Keratinocyte (primary cell): ENCODE measurements at regions not wholly inside any gene's neighbourhood (a gene's known extent, or its start where the extent isn't known, plus 50 kb on each side); places are given as distances from the start of the nearest gene placed in this dataset.

Source experiments
- DNase-seq: peaks from one replicate; pipeline ENCODE4 v3.0.0-alpha.2; 2011; ENCODE audit warnings: low read depth, missing footprints, low spot score
- FAIRE-seq: peaks from 2 replicates; lab custom pipeline; 2011; peaks lifted over from hg19 to GRCh38; lab: Jason Lieb, UNC
- H2AFZ ChIP-seq: 2 replicates; pipeline ENCODE4 v1.6.0; 2012; ENCODE audit warnings: low read length, control low read depth, inconsistent platforms; ENCODE audit not compliant: control insufficient read depth
- H3K27ac ChIP-seq: 2 replicates; pipeline ENCODE4 v1.5.1; 2011; ENCODE audit warnings: low read length; ENCODE audit not compliant: control insufficient read depth, insufficient read depth
- H3K27me3 ChIP-seq: 3 replicates; pipeline ENCODE4 v1.6.0; 2011; ENCODE audit warnings: low read length; ENCODE audit not compliant: control insufficient read depth, insufficient read depth; ENCODE audit errors: extremely low read depth
- H3K36me3 ChIP-seq, 2 experiments: 2 replicates in 1 of 2; 3 replicates in 1 of 2; pipeline ENCODE4 v1.5.1; 2011; ENCODE audit warnings: low read length in 2 of 2, mild to moderate bottlenecking in 1 of 2; ENCODE audit not compliant: control insufficient read depth in 2 of 2, insufficient read depth in 2 of 2; ENCODE audit errors: extremely low read depth in 1 of 2
- H3K4me1 ChIP-seq: 3 replicates; pipeline ENCODE4 v1.5.1; 2011; ENCODE audit warnings: low read length; ENCODE audit not compliant: control insufficient read depth, insufficient read depth; ENCODE audit errors: extremely low read depth
- H3K4me2 ChIP-seq: 3 replicates; pipeline ENCODE4 v1.6.0; 2011; ENCODE audit warnings: low read depth, low read length; ENCODE audit not compliant: control insufficient read depth, insufficient read depth; ENCODE audit errors: extremely low read depth
- H3K4me3 ChIP-seq, 3 experiments: fragments of 200-600 bp in 1 of 3; sonication (generic) in 1 of 3; 2 replicates in 2 of 3; 3 replicates in 1 of 3; pipeline ENCODE4 v1.5.1; 2011 to 2016; ENCODE audit warnings: low read length in 3 of 3, mild to moderate bottlenecking in 3 of 3, control low read depth in 2 of 3, inconsistent platforms in 1 of 3, low read depth in 1 of 3, mixed read lengths in 1 of 3, mixed run types in 1 of 3, moderate library complexity in 1 of 3; ENCODE audit not compliant: control insufficient read depth in 2 of 3, insufficient read depth in 2 of 3; ENCODE audit errors: extremely low read depth in 1 of 3
- H3K79me2 ChIP-seq: 2 replicates; pipeline ENCODE4 v1.6.0; 2012; ENCODE audit warnings: low read length; ENCODE audit not compliant: control insufficient read depth, insufficient read depth
- H3K9ac ChIP-seq: 3 replicates; pipeline ENCODE4 v1.6.0; 2011; ENCODE audit warnings: low read length; ENCODE audit not compliant: control insufficient read depth, insufficient read depth; ENCODE audit errors: extremely low read depth
- H3K9me1 ChIP-seq: 3 replicates; pipeline ENCODE4 v1.6.0; 2011; ENCODE audit warnings: low read length; ENCODE audit not compliant: control insufficient read depth, insufficient read depth; ENCODE audit errors: extremely low read depth
- H3K9me3 ChIP-seq: 2 replicates; pipeline ENCODE4 v1.5.1; 2012; ENCODE audit warnings: low read depth, low read length; ENCODE audit not compliant: control insufficient read depth
- H4K20me1 ChIP-seq: 3 replicates; pipeline ENCODE4 v1.6.0; 2011; ENCODE audit warnings: low read length; ENCODE audit not compliant: control insufficient read depth, insufficient read depth; ENCODE audit errors: extremely low read depth
- CTCF ChIP-seq, 3 experiments: IDR thresholded peaks in 1 of 3; conservative IDR thresholded peaks in 1 of 3; optimal IDR thresholded peaks in 1 of 3; 2 replicates in 2 of 3; 3 replicates in 1 of 3; pipeline versions ENCODE3 to v1.5.1; 2011; ENCODE audit warnings: low read length in 3 of 3, mild to moderate bottlenecking in 3 of 3, moderate library complexity in 2 of 3, control low read depth in 1 of 3, inconsistent platforms in 1 of 3; ENCODE audit not compliant: insufficient read depth in 2 of 3; ENCODE audit errors: extremely low read depth in 1 of 3
- EZH2 ChIP-seq: IDR thresholded peaks from one replicate; pipeline ENCODE4 v1.6.1; 2012; ENCODE audit warnings: inconsistent platforms, mild to moderate bottlenecking, low read length, moderate library complexity
- dilution Hi-C: fragments of 300-500 bp; cut with MboI; formaldehyde crosslinking; loops from one replicate; pipeline ENCODE4 v1.7.0; 2020; ENCODE audit warnings: low sequenced_read_pairs; ENCODE audit not compliant: extremely low pct_ligation_motif_present

DNA sequence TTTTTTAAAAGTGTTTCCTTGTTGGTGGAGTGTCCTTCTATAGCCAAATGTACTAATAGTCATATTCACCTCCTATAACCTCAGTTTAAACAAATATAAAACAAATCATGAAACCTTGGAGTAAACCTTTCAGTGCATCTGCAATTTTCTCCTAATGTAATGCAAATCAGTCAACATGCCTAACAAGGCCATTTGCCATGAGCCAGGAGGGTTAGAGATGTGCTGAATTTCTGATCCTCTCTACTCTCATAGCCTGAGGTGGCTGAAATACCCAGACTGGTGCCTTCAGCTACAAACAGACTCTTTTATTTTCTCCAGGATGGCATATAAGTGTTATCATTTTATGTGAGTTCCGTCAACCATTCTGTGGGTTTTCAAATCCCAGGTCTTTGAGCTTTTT is 908.1 kb downstream of the GALC start:
- Histone ChIP-seq H4K20me1 (no peaks in the 10 kb centered on the region), H3K27me3 (no peaks in the 10 kb centered on the region), H3K27ac (no peak overlapping the region), H3K79me2 (no peaks in the 10 kb centered on the region), H3K9ac (no peak overlapping the region), H2AFZ (no peak overlapping the region), H3K4me3 (no peak overlapping the region), H3K36me3 (no peaks in the 10 kb centered on the region), H3K9me3 (no peaks in the 10 kb centered on the region), H3K4me2 (no peak overlapping the region), H3K9me1 (no peaks in the 10 kb centered on the region), H3K4me1 (no peaks in the 10 kb centered on the region)
- dilution Hi-C loops, result no loop called here
- TF ChIP-seq EZH2 (no peak), CTCF (optimal IDR thresholded peaks at IDR 0.05 in 1 of 3, IDR thresholded peaks at IDR 0.05 in 1 of 3, conservative IDR thresholded peaks at IDR 0.05 in 1 of 3; ENCODE audit: extremely low read depth in 1 of 3, insufficient read depth in 2 of 3, low read length in 3 of 3) (no peak)
- DNase-seq (no peak), FAIRE-seq (no peak)

DNA sequence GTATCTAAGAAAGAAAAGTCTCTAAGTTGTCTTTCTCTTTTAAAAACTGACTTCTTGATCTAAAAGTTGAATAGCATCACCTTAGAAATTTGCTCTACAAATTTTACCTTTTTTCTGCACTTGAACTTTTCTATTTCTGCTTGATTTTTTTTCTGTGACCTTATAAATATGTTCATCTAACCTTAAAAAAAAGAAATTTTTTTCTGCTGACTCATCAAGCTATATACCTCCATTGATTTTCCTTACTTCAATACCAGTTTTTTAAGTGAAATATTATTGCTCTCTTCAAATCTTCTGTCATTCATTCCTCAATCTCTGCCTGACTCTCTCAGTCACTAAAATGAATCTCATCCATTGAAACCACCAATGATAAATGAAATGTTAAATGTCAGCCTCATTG is 910.1 kb downstream of the GALC start:
- Histone ChIP-seq H3K4me3 (no peak overlapping the region), H4K20me1 (no peaks in the 10 kb centered on the region), H2AFZ (no peak overlapping the region), H3K79me2 (no peaks in the 10 kb centered on the region), H3K36me3 (no peaks in the 10 kb centered on the region), H3K27me3 (no peaks in the 10 kb centered on the region), H3K9me3 (no peaks in the 10 kb centered on the region), H3K9ac (no peak overlapping the region), H3K4me1 (no peaks in the 10 kb centered on the region), H3K4me2 (no peak overlapping the region), H3K9me1 (no peaks in the 10 kb centered on the region), H3K27ac (no peak overlapping the region)
- no peak for DNase-seq
- FAIRE-seq, result no peak
- TF ChIP-seq EZH2, result no peak
- no peak for TF ChIP-seq CTCF (optimal IDR thresholded peaks at IDR 0.05 in 1 of 3, IDR thresholded peaks at IDR 0.05 in 1 of 3, conservative IDR thresholded peaks at IDR 0.05 in 1 of 3; ENCODE audit: extremely low read depth in 1 of 3, insufficient read depth in 2 of 3, low read length in 3 of 3)
- dilution Hi-C loops, result no loop called here
